Mesenchymal stem cell (in vitro differentiated cells and primary cell): ENCODE measurements at regions not wholly inside any gene's neighbourhood (a gene's known extent, or its start where the extent isn't known, plus 50 kb on each side); places are given as distances from the start of the nearest gene placed in this dataset.
A peak's percentile ranks its signal among the peaks of the same experiment; 100 is the strongest.

Experiments
- DNase-seq: peaks from one replicate; pipeline ENCODE4 v3.0.0-alpha.2; 2013
- H2AFZ ChIP-seq: one replicate; pipeline ENCODE4 v1.6.1; 2013; ENCODE audit warnings: low read depth, mild to moderate bottlenecking, control low read depth, inconsistent platforms, low read length, moderate library complexity
- H2AK5ac ChIP-seq: 2 replicates; pipeline ENCODE4 v1.6.1; 2013; ENCODE audit warnings: low read length, moderate library complexity, mild to moderate bottlenecking, inconsistent platforms; ENCODE audit not compliant: severe bottlenecking
- H2BK120ac ChIP-seq: one replicate; pipeline ENCODE4 v1.6.1; 2013; ENCODE audit warnings: low read depth, mild to moderate bottlenecking, inconsistent platforms, low read length, moderate library complexity
- H2BK12ac ChIP-seq, 2 experiments: one replicate each; pipeline ENCODE4 v1.6.1; 2013; ENCODE audit warnings: inconsistent platforms in 2 of 2, low read length in 2 of 2, mild to moderate bottlenecking in 2 of 2, moderate library complexity in 2 of 2, control low read depth in 1 of 2
- H2BK15ac ChIP-seq: one replicate; pipeline ENCODE4 v1.6.1; 2013; ENCODE audit warnings: mild to moderate bottlenecking, low read depth, inconsistent platforms; ENCODE audit not compliant: poor library complexity, severe bottlenecking
- H2BK5ac ChIP-seq: 2 replicates; pipeline ENCODE4 v1.6.1; 2013; ENCODE audit warnings: low read depth, mild to moderate bottlenecking, low read length, control low read depth, inconsistent platforms; ENCODE audit not compliant: poor library complexity, severe bottlenecking
- H3K14ac ChIP-seq, 2 experiments: one replicate each; pipeline ENCODE4 v1.6.1; 2013; ENCODE audit warnings: inconsistent platforms in 2 of 2, low read length in 2 of 2, control low read depth in 1 of 2, mild to moderate bottlenecking in 1 of 2, moderate library complexity in 1 of 2
- H3K18ac ChIP-seq, 2 experiments: one replicate each; pipeline ENCODE4 v1.6.1; 2013; ENCODE audit warnings: inconsistent platforms in 2 of 2, low read length in 2 of 2, control low read depth in 1 of 2, low read depth in 1 of 2, mild to moderate bottlenecking in 1 of 2
- H3K23ac ChIP-seq, 2 experiments: one replicate each; pipeline ENCODE4 v1.6.1; 2013; ENCODE audit warnings: inconsistent platforms in 2 of 2, low read length in 2 of 2, mild to moderate bottlenecking in 2 of 2, moderate library complexity in 2 of 2, control low read depth in 1 of 2
- H3K27ac ChIP-seq: 2 replicates; pipeline ENCODE4 v1.5.1; 2013; ENCODE audit warnings: mild to moderate bottlenecking, moderate library complexity, low read length, control low read depth, inconsistent platforms; ENCODE audit not compliant: poor library complexity, severe bottlenecking
- H3K27me3 ChIP-seq, 2 experiments: 2 replicates each; pipeline versions ENCODE4 v1.6.1 to v1.7.0; 2013; ENCODE audit warnings: low read length in 2 of 2, mild to moderate bottlenecking in 2 of 2, moderate library complexity in 2 of 2, control low read depth in 1 of 2, inconsistent platforms in 1 of 2; ENCODE audit not compliant: control insufficient read depth in 1 of 2, insufficient read depth in 1 of 2
- H3K36me3 ChIP-seq, 2 experiments: 2 replicates each; pipeline versions ENCODE4 v1.6.1 to v1.7.0; 2013; ENCODE audit warnings: low read length in 2 of 2, control low read depth in 1 of 2, inconsistent platforms in 1 of 2, low read depth in 1 of 2, mild to moderate bottlenecking in 1 of 2; ENCODE audit not compliant: insufficient read depth in 2 of 2, control insufficient read depth in 1 of 2
- H3K4ac ChIP-seq, 2 experiments: one replicate each; pipeline ENCODE4 v1.6.1; 2013; ENCODE audit warnings: inconsistent platforms in 2 of 2, low read length in 2 of 2, mild to moderate bottlenecking in 2 of 2, moderate library complexity in 2 of 2, control low read depth in 1 of 2, low read depth in 1 of 2
- H3K4me1 ChIP-seq: 2 replicates; pipeline ENCODE4 v1.6.1; 2013; ENCODE audit warnings: low read depth, low read length, control low read depth; ENCODE audit not compliant: control insufficient read depth, insufficient read depth
- H3K4me2 ChIP-seq: 2 replicates; pipeline ENCODE4 v1.6.1; 2013; ENCODE audit warnings: low read length, mild to moderate bottlenecking, inconsistent platforms; ENCODE audit not compliant: poor library complexity, severe bottlenecking
- H3K4me3 ChIP-seq, 2 experiments: 2 replicates each; pipeline versions ENCODE4 v1.5.1 to v1.7.0; 2013; ENCODE audit warnings: low read length in 2 of 2, mild to moderate bottlenecking in 2 of 2, control low read depth in 1 of 2, low read depth in 1 of 2; ENCODE audit not compliant: insufficient read depth in 1 of 2
- H3K79me1 ChIP-seq: replicated peaks from 2 replicates; pipeline ENCODE4 v1.6.1; 2013; ENCODE audit warnings: mild to moderate bottlenecking, control low read depth, low read length, inconsistent platforms; ENCODE audit not compliant: poor library complexity, severe bottlenecking
- H3K9ac ChIP-seq: 2 replicates; pipeline ENCODE4 v1.7.0; 2013; ENCODE audit warnings: mild to moderate bottlenecking, low read length, moderate library complexity
- H3K9me3 ChIP-seq: 2 replicates; pipeline ENCODE4 v1.7.0; 2013; ENCODE audit warnings: mild to moderate bottlenecking, low read length; ENCODE audit not compliant: control insufficient read depth
- H4K8ac ChIP-seq: one replicate; pipeline ENCODE4 v1.6.1; 2013; ENCODE audit warnings: inconsistent platforms, mild to moderate bottlenecking, low read length, moderate library complexity
- H4K91ac ChIP-seq: one replicate; pipeline ENCODE4 v1.6.1; 2013; ENCODE audit warnings: mild to moderate bottlenecking, low read length, inconsistent platforms
- WGBS: methylation state at CpG from one replicate; pipeline ENCODE4 v1.1.7; 2013; ENCODE audit warnings: mixed read lengths; 5-methylcytosine and 5-hydroxymethylcytosine counted together

- H2BK15ac ChIP-seq, result no peak overlapping the region
- H3K14ac ChIP-seq, result no peak overlapping the region
- H3K23ac ChIP-seq, result no peak overlapping the region
- H3K9me3 ChIP-seq, result peaks cover 5% of the 10 kb centered on the region
- H3K36me3 ChIP-seq, result no peaks in the 10 kb centered on the region
- no peak overlapping the region for H3K9ac ChIP-seq
- H4K91ac ChIP-seq, result no peak overlapping the region
- no peak overlapping the region for H3K27ac ChIP-seq
- H2BK12ac ChIP-seq, result no peak overlapping the region
- H2AK5ac ChIP-seq, result no peak overlapping the region
- H3K18ac ChIP-seq, result no peak overlapping the region
- no peak overlapping the region for H2AFZ ChIP-seq
- H4K8ac ChIP-seq, result no peak overlapping the region
- H3K79me1 ChIP-seq, result no peaks in the 10 kb centered on the region
- no peak overlapping the region for H3K4me3 ChIP-seq
- H3K27me3 ChIP-seq, result no peaks in the 10 kb centered on the region
- no peaks in the 10 kb centered on the region for H3K4me1 ChIP-seq
- H2BK5ac ChIP-seq, result no peak overlapping the region
- DNase-seq, result no peak
- H3K4ac ChIP-seq, result no peak overlapping the region
- no peak overlapping the region for H2BK120ac ChIP-seq
- no peak overlapping the region for H3K4me2 ChIP-seq
These were observed 464.1 kb upstream of the ARHGEF26 start for GRCh38 chr3:153657046-153657445.

GRCh38 chr3:153657461-153657860 is 463.7 kb upstream of the ARHGEF26 start:
- H3K27me3 ChIP-seq, result no peaks in the 10 kb centered on the region
- H2BK12ac ChIP-seq, result no peak overlapping the region
- no peak overlapping the region for H3K4me3 ChIP-seq
- H3K4ac ChIP-seq, result no peak overlapping the region
- H4K91ac ChIP-seq, result no peak overlapping the region
- H2BK5ac ChIP-seq, result no peak overlapping the region
- H2AFZ ChIP-seq, result no peak overlapping the region
- no peak overlapping the region for H3K27ac ChIP-seq
- no peak overlapping the region for H3K14ac ChIP-seq
- no peak overlapping the region for H4K8ac ChIP-seq
- 97% methylated on average over 3 of the region's 3 CpGs for WGBS
- H3K23ac ChIP-seq, result no peak overlapping the region
- peak overlapping the region; percentile 13 for H3K9ac ChIP-seq
- no peaks in the 10 kb centered on the region for H3K4me1 ChIP-seq
- DNase-seq, result no peak
- no peak overlapping the region for H2AK5ac ChIP-seq
- H3K36me3 ChIP-seq, result no peaks in the 10 kb centered on the region
- no peak overlapping the region for H2BK120ac ChIP-seq
- no peak overlapping the region for H3K18ac ChIP-seq
- H2BK15ac ChIP-seq, result no peak overlapping the region
- no peak overlapping the region for H3K4me2 ChIP-seq
- H3K79me1 ChIP-seq, result no peaks in the 10 kb centered on the region
- H3K9me3 ChIP-seq, result peaks cover 5% of the 10 kb centered on the region

- H2BK12ac ChIP-seq, result no peak overlapping the region
- H3K14ac ChIP-seq, result no peak overlapping the region
- no peak overlapping the region for H3K23ac ChIP-seq
- no peak overlapping the region for H3K18ac ChIP-seq
- H2AK5ac ChIP-seq, result no peak overlapping the region
- H2BK5ac ChIP-seq, result no peak overlapping the region
- H3K27ac ChIP-seq, result no peak overlapping the region
- no peak overlapping the region for H4K91ac ChIP-seq
- H3K79me1 ChIP-seq, result no peaks in the 10 kb centered on the region
- H3K9ac ChIP-seq, result peak overlapping the region; percentile 13
- H2BK120ac ChIP-seq, result no peak overlapping the region
- H3K4ac ChIP-seq, result no peak overlapping the region
- no peaks in the 10 kb centered on the region for H3K4me1 ChIP-seq
- no peaks in the 10 kb centered on the region for H3K27me3 ChIP-seq
- no peak overlapping the region for H2BK15ac ChIP-seq
- DNase-seq, result no peak
- H3K4me2 ChIP-seq, result no peak overlapping the region
- no peak overlapping the region for H3K4me3 ChIP-seq
- H2AFZ ChIP-seq, result no peak overlapping the region
- H4K8ac ChIP-seq, result no peak overlapping the region
- H3K36me3 ChIP-seq, result no peaks in the 10 kb centered on the region
- H3K9me3 ChIP-seq, result peaks cover 5% of the 10 kb centered on the region
These were observed 463.1 kb upstream of the ARHGEF26 start for GRCh38 chr3:153658136-153658535.

GRCh38 chr3:153666991-153667740 is 454.0 kb upstream of the ARHGEF26 start:
- Histone ChIP-seq H3K79me1 (no peaks in the 10 kb centered on the region), H3K27me3 (no peaks in the 10 kb centered on the region), H2BK120ac (no peak overlapping the region), H3K9me3 (no peaks in the 10 kb centered on the region), H3K23ac (no peak overlapping the region), H3K4me1 (no peaks in the 10 kb centered on the region), H4K91ac (no peak overlapping the region), H3K18ac (no peak overlapping the region), H3K4me3 (no peak overlapping the region), H2AK5ac (no peak overlapping the region), H3K4ac (no peak overlapping the region), H2BK15ac (no peak overlapping the region), H4K8ac (no peak overlapping the region), H2BK5ac (no peak overlapping the region), H2AFZ (no peak overlapping the region), H3K27ac (peak overlapping the region; percentile 14), H3K4me2 (no peak overlapping the region), H3K14ac (no peak overlapping the region), H3K9ac (no peak overlapping the region), H2BK12ac (no peak overlapping the region), H3K36me3 (no peaks in the 10 kb centered on the region)
- peak; percentile 4 for DNase-seq
- WGBS, result 66% methylated on average over 7 of the region's 7 CpGs
